Activated CD4-positive, alpha-beta T cell treated with anti-CD3 and anti-CD28 coated beads for 1 hour (primary cell): ENCODE measurements at regions not wholly inside any gene's neighbourhood (a gene's known extent, or its start where the extent isn't known, plus 50 kb on each side); places are given as distances from the start of the nearest gene placed in this dataset.
"Not testable (repeated sequence)": the region's sequence is repeated elsewhere in the genome, so short reads cannot be mapped to it uniquely, and the experiment has no call there.

ENCODE experiments used
- DNase-seq: peaks from one replicate; pipeline ENCODE4 v3.0.0-alpha.2; 2020

DNA sequence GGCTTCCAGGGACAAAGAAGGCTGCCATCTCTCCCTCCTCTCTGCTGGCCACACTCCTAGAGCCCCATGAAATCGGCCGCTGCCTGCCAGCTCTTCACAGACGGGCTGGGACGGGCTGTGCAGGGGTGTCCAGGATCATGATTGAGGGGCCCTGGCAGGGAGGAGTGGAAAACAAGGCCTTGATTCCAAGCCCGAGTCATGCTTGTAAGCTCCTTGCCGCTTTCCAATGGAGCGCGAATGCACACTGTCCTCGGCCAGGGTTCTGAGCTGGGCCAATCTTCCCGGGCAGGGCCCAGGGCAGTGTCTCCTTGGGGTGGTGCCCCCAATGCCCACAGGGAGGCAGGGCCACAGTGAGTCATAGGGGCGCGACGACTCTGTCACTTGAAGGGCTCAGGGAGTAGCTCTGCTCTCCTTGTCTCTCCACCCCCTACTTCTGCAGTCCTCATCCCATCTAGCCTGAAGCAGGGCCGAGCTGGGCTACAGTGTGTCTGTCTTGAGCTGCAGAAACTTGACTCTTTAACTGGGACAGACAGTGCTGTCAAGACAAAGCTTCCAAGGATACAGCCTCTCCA lies 186.2 kb upstream of the SVIL start:
- no peak for DNase-seq

DNA sequence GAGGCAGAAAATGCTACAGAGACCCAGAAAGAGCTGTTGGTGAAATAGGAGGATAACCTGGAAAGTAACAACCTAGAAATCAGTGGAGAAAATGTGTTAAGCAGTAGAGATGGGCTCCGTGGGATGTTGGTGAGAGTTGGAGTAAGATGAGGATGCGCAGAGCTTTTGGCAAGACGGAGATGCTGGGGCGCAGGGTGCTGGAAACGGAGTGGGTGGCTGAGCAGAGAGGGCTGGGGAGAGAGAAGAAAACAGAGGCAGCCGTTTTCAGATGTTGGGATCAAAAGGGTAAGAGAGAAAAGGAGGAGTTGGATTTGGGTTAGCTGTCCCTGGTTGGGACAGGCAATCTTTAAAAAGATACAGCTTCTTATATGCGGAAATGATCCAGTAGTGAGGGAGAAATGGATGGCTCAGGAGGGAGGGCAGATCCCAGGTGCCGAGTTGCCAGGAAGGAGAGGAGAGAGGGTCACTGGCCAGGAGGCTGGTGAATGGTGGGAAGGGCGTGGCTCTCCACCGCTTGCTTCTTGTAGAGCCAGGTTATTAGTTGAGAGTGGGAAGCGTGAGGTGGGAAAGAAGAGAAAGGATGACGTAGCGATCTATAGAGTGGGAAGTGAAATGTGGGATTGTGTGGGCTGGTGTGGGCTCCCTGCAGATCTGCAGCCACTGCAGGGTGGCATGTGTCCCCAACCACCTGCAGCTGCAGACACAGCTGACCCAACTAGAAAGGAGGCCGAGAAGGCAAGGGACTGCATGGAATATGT lies 182.2 kb upstream of the SVIL start:
- no peak for DNase-seq

DNA sequence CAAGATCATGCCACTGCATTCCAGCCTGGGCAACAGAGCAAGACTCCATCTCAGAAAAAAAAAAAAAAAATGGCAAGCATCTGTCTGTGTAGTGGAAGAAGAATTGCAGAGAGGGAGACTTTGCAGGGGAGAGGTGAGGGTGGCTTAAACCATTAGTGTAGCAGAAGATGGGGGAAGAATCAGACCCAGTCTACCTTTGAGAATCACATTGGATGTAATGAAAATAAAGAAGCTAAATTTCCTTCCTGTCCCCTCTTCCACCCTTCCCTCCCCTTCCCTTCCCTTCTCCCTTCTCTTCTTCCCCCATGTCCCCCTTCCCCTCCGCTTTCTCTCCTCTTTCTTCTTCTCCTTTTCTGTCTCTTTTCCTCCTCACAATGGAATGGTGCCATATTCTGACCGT lies 180.8 kb upstream of the SVIL start:
- DNase-seq, result no peak

DNA sequence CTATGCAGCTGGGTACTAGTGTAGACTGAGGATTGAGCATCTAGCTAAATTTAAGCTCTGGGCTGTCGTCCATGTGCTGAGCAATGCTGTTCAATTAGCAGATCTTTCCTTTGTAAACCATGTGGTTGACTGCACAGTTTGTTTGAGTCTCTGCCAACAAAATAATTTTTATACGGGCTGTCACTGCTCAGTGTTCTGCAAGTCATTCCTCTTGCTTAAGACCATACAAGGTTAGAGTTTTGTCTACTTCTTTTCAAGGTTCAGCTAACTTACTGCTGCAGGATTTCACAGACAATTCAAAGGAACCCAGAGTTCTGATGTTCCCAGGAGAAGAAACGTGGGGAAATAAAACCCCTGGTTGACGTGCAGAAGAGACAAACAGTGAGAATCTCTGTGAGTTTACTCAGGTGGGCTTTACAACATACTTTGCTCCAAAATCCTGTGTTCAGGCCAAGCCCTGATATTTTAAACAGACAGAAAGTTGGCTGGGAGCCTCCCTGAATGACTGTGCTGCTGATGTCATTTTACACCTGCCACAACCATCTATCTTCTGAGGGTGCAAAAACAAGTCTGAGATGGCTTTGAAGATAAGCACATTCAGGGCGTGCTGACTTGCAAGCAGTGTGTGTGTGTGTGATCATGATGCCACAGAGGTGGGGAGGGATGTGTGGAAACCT lies 177.1 kb upstream of the SVIL start:
- no peak for DNase-seq

DNA sequence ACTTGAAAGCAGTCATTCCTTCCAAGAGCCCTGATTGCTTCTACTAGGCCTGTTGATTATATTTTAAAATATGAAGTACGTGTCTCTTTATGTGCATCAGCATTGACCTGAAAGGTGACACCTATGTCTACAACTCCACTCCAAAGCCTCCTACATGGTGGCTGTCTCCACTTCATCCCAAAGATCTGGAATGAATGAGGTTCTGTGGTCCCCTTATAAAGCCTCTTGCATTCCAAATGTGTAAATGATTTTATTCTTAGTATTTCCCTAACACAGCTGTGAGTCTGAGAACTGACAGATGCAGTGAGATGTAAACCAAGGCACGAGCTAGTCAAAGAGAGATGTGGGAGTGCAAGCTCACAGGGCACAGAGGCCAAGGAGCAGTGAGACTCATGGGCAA lies 176.0 kb upstream of the SVIL start:
- DNase-seq, result no peak

DNA sequence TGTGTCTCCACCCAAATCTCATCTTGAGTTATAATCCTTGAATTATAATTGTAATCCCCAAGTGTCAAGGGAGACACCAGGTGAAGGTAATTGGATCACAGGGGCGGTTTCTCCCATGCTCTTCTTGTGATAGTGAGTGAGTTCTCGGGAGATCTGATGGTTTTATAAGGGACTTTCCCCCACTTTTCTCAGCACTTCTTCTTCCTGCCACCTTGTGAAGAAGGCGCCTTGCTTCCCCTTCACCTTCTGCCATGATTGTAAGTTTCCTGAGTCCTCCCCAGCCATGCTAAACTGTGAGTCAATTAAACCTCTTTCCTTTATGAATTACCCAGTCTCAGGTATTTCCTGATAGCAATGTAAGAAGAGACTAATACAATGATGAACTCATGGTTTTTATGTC lies 175.5 kb upstream of the SVIL start:
- not testable (repeated sequence) for DNase-seq

DNA sequence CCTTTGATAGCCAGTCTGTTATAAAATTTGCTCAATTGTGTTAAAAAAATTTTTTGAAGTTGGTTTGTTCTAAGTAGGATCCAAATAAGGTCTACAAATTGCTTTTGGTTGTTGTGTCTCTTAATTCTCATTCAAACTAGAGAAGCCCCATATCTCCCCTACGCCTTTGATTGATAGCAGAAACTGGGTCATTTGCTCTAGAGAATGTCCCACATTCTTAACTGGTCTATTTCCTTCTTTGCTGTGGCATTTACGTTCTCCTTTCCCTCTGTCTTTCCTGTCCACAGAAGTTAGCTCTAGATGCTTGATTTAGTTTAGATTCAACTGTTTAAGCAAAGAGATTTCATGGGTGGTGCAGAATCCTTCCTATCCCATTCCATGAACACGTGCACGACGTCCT lies 174.6 kb upstream of the SVIL start:
- DNase-seq, result no peak

DNA sequence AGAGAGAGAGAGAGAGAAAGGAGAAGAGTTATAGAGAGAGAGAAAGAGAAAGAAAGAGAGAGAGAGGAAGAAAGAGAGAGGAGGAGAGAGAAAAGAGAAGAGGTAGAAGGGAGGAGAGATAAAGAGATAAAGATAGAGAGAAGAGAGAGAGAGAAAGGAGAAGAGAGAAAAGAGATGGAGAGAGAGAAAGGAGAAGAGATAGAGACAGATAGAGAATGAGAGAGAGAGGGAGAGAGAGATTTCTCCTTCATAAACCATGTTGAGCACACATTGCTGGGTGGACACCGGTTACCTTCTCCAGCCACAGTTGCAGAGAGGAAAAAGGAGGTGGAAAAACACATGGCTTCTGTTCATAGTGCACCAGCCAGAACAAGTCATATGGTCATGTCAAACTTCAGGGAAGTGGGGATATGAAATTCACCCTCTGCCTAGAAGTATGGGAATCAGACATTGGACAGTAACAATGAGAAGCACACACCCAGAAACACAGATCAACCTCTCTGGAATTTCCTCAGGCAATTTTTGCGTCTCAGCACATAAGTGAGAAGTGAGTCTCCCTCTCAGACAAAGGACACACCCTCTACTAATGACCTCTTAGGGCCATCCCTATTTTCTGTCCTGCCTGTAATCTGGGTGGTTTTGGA lies 172.5 kb upstream of the SVIL start:
- no peak for DNase-seq

DNA sequence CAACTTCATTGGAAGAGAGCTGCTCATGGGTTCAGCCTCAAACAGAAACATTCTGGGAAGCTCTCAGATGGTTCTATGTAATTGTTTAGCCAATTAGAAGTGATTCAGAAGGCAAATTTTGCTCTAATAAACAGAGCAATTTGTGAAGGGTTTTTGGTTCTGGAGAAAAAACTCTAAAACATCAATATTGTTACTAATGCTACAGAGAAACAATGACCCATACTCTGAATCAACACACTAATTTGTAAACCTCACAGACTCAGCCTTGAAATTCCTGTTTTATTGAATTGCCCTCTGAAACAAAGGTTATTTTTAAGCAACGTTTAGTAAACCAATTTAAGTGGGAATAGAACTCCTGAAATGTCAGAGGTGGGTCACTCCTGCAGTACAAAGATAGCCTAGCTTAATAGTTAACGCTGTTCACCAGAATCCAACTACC lies 171.6 kb upstream of the SVIL start:
- DNase-seq, result no peak

DNA sequence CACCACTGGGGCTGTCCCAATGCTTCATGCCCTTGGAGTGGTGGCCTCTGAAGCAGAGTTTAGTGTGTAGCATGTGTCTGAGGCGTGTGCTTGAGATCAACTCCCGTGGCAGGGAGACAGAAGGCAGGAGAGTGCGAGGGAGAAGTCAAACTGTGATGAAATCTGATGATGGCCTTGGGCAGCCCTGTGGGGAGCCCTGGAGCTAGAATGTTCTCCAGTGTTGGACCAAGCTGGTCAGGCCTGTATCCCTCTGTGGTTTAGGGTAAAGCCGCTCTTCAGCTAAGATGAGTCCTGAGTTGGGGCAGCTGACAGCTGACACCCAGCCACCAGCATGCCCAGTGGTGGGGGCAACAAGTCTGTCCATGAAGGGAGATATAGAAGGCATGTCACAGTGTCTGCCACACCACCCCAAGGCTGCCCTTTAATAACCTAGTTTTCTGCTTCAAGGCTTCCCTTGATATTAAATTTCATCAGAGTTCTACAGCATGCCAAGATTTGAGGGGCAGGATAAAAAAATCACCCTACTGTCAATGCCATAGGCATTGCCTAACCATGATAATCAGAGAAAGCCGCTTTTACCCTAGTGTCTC lies 170.5 kb upstream of the SVIL start:
- DNase-seq, result no peak

DNA sequence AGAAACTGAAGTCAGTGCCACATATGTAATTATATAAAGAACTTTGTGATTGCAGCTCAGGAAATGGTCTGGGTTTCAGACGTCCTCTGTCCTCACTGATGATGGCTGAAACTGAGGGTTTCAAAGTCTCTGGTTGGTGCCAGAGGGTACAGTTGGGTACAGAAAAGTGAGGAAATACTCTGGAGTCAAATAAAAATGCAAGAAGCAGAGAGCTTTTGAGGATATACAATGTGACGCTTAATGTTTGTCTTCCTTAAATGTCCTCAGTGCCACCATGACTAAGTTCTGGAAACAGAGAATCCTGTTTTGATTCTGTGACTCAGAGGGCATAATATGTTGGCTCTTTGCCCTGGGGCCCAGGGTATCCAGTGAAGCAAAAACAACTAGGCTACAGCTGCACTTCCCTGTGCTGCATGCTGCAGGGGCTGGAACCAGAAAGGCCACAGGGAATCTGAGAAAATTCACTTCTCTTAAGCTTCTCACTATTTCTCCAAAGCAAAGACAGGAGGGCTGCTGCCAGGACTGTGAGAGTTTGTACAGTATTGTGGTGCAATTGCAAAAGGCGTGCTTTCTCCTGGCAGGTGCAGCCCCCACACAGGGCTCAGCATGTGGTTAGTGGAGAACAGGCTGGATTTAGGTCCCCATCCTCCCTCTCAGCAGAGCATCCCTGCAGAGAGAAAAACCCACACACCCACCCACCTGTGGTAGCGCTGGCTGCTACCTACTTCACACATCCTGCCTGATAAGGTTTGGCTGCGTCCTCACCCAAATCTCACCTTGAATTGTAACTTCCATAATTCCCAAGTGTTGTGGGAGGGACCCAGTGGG lies 169.5 kb upstream of the SVIL start:
- no peak for DNase-seq

DNA sequence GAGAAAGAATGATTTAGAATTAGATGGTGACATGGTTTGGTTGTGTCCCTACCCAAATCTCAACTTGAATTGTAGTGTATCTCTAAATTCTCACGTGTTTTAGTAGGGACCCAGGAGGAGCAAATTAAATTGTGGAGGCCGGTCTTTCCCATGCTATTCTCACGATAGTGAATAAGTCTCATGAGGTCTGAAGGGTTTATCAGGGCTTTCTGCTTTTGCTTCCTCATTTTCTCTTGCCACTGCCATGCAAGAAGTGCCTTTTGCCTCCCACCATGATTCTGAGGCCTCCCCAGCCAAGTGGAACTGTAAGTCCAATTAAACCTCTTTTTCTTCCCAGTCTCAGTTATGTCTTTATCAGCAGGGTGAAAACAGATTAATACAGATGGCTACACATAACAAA lies 167.4 kb upstream of the SVIL start:
- DNase-seq, result no peak

DNA sequence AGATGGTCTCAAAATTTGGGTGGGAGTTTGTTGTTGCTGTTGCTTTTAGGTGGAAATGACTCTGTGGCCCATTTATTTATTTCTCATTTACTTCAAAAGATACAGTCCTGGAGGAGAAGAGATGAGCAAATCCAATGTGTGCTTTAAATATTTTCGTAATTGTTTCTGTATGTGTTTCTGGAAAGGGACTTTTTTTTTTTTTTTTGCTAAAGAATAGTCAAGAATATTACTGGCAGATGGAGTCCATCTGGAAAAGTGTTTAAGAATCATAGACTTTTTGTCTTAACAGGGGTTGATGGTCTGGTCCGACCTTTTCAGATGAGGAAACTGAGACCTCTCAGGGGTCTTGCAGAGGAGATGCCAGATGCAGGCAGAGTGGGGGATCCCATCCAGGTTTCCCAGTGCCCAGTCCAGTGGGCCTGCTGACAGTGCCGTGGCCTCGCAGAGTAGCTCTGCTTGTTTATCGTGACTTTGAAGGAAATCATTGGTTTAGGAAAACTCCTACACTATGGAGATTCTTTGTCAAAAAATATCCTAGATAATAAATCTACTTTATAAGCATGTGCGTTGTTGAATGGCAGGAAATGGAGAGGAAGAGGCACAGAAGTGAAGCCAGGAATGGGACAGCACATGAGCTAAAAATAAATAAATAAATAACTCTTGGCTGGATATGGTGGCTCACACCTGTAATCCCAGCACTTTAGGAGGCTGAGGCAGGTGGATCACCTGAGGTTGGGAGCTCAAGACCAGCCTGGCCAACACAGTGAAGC lies 164.3 kb upstream of the SVIL start:
- no peak for DNase-seq

DNA sequence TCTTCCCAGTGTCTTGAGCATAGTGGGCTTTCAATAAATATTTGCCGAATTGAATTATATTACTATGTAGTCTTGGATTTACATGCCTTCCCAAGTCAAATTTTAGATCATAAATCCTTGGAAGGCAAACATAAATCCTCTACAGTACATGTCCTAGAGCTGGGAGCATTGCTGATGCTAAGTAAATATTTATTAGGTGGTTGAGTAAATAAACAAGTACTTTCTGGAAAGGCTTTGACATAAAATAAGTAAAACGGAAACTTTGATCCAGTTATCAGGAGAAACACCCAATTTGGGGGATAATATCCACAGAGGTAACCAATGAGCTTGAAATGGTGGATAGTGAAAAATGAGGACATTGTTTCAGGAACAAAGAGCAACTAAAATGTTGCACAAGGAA lies 162.8 kb upstream of the SVIL start:
- no peak for DNase-seq

DNA sequence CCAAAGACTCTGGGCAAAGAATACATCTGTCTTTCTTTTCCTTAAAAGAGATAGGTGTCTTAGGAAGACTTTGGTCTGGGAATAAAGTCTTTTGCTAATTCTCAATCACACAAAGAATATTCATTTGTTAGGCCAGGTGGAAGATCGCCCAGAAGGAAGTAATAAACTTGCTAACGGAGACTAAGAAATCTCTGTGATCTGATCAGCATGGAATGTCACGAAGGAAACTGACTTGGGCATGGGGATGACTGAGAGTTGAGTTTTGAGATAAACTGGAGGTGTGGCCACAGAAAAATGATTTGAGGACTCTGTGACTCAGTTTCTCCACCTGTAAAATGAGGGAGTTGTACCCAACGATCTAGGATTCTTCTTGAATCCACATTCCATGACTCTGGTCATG lies 161.1 kb upstream of the SVIL start:
- no peak for DNase-seq

DNA sequence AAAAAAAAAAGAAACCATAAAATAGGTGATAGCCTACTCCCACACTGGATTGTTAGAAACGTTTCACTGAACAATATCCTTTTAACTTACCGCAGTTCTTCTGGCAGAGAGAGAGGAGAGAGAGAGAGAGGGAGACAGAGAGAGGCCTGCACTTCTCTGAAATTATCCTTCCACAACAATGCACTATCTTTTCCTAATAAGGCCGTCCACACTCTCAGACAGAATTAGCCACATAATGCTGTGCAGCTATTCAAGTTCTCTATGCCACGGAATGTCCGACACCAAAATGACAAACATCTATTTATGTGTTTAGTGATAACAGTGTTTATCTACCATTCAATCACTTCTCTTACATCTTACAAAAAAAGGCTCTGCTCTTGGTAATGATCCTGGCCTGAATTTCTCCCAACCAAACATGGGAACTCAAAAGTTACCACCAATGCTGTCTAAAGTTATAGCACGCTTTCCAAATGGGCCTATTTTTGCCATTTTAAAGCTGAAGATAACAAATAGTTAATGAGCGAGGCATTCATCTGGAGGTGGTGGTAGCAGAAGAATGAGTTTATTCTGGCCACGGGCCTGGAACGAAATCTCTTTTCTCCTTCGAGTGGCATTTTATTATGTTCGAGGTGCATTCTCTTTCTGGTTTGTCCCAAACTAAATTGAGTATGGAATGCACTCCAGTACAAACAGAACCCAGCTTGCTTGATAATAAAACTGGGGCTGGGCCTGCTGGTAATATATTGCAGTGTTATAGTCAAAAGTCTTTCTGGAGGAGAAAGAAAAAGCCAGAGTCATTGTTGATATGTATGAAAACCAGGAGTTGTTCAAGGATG lies 160.2 kb upstream of the SVIL start:
- DNase-seq, result no peak

DNA sequence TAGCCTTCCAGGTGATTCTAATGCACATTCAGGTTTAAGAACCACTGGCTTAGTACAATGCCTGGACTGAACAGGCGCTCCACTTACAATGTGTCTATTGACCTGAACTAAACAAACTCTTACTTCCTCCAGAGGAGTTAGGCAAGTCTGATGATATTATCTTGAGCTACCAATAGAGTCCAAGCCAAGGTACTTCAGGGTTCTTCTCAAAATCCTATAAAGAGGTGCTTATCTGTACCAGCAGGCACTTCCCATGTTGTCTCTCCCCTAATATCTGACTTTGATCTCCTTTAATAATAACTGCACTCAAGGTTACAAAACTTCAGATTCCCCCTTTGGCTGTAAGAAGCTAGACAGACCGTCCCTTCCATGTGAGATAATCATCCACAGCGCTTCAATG lies 157.0 kb upstream of the SVIL start:
- DNase-seq, result no peak

DNA sequence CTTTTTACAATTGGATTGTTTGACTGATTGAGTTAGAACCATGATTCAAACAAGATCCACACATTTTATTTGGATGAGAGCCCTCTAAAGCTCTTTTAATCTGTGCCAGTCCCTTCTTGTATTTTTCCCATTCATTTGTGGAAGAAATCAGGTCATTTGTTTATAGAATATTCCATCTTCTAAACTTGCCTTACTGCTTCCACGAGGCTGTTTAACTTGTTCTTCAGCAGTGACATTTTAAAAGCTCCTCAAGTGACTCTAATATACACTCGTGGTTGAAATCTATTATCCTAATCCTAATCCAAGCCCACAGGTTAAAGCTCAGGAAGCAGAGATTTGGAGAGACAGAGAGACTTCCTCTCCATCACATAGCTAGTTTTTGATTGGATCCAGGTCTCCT lies 155.4 kb upstream of the SVIL start:
- no peak for DNase-seq

DNA sequence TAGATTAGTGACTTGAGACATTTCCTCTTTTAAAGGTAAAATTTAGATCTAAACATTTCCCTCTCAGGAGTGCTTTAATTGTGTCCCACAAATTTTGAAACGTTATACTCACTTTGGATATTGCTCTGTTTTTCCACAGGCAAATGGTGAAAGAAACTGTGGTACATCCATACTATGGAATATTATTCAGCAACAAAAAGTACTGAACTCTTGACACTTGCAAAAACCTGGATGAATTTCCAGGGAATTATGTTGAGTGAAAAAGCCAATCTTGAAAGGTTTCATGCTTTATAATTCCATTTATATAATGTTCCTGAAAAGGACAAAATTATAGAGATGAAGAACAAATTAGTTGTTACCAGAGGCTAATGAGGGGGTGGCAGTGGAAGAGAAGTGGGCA lies 153.3 kb upstream of the SVIL start:
- DNase-seq, result no peak

DNA sequence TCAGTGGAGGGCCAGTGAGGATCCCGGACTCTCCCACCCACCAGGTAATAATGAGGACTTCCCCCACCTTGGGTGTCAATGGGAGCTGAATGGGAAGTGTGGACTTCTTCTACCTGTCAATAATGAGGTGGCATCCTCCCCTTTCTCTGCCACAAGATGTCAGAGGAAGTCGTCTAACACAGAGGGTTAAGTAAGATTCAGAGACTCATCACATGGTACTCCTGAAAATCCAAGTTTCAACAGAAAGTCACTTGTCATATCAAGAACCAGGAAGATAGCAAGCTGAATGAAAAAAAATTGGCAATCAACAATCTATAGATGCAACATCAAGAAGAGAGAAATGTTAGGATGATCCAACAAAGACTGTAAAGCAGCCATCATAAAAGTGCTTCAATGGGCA lies 150.9 kb upstream of the SVIL start:
- no peak for DNase-seq
